HG03378 (cell line): ENCODE measurements at regions not wholly inside any gene's neighbourhood (a gene's known extent, or its start where the extent isn't known, plus 50 kb on each side); places are given as distances from the start of the nearest gene placed in this dataset.
"Not testable (repeated sequence)": the region's sequence is repeated elsewhere in the genome, so short reads cannot be mapped to it uniquely, and the experiment has no call there.

ENCODE experiments used
- ATAC-seq: cut with Tn5 transposase; IDR thresholded peaks from one replicate; pipeline ENCODE4 v1.9.1; 2021; ENCODE audit warnings: mild to moderate bottlenecking, moderate library complexity; ENCODE audit not compliant: unreplicated experiment

GRCh38 chr3:161689584-161690298 is 193.1 kb downstream of the OTOL1 start:
- no peak for ATAC-seq

GRCh38 chr3:161690299-161690620 is 193.7 kb downstream of the OTOL1 start:
- ATAC-seq: no peak

GRCh38 chr3:161691677-161692076 is 195.1 kb downstream of the OTOL1 start:
- ATAC-seq: no peak

- ATAC-seq: peak; percentile 74
These were observed 198.3 kb downstream of the OTOL1 start for GRCh38 chr3:161694682-161695564.

- no peak for ATAC-seq
These were observed 199.2 kb downstream of the OTOL1 start for GRCh38 chr3:161695811-161696210.

- ATAC-seq: peak; percentile 86
These were observed 204.4 kb downstream of the OTOL1 start for GRCh38 chr3:161700998-161701397.

GRCh38 chr3:161707253-161707652 is 210.6 kb downstream of the OTOL1 start:
- ATAC-seq: not testable (repeated sequence)

- ATAC-seq: no peak
These were observed 217.1 kb downstream of the OTOL1 start for GRCh38 chr3:161713731-161714130.

GRCh38 chr3:161731968-161732367 is 235.4 kb downstream of the OTOL1 start:
- no peak for ATAC-seq

- no peak for ATAC-seq
These were observed 240.6 kb downstream of the OTOL1 start for GRCh38 chr3:161737171-161737570.

- no peak for ATAC-seq
These were observed 243.8 kb downstream of the OTOL1 start for GRCh38 chr3:161740421-161740820.

GRCh38 chr3:161744366-161744765 is 247.8 kb downstream of the OTOL1 start:
- ATAC-seq: no peak

- no peak for ATAC-seq
These were observed 249.1 kb downstream of the OTOL1 start for GRCh38 chr3:161745741-161746140.

- ATAC-seq: no peak
These were observed 251.4 kb downstream of the OTOL1 start for GRCh38 chr3:161748049-161748448.

GRCh38 chr3:161754420-161755053 is 257.9 kb downstream of the OTOL1 start:
- ATAC-seq: no peak

GRCh38 chr3:161759444-161759843 is 262.8 kb downstream of the OTOL1 start:
- ATAC-seq: no peak

- no peak for ATAC-seq
These were observed 269.7 kb downstream of the OTOL1 start for GRCh38 chr3:161766331-161766730.

GRCh38 chr3:161770484-161771386 is 274.1 kb downstream of the OTOL1 start:
- peak; percentile 95 for ATAC-seq

- ATAC-seq: no peak
These were observed 284.8 kb downstream of the OTOL1 start for GRCh38 chr3:161781381-161781780.

GRCh38 chr3:161793194-161793930 is 296.8 kb downstream of the OTOL1 start:
- no peak for ATAC-seq
